Liver (tissue), 8 donors: ENCODE measurements at regions not wholly inside any gene's neighbourhood (a gene's known extent, or its start where the extent isn't known, plus 50 kb on each side); places are given as distances from the start of the nearest gene placed in this dataset.

Experiments
- DNase-seq: peaks from one replicate; pipeline ENCODE4 v3.0.0-alpha.2; 2017; ENCODE audit warnings: low spot score
- H3K27ac ChIP-seq, 2 donors: one replicate each; pipeline ENCODE4 v1.7.0; 2013; ENCODE audit warnings: inconsistent platforms in 2 of 2, low read length in 2 of 2, control low read depth in 1 of 2, low read depth in 1 of 2, mild to moderate bottlenecking in 1 of 2
- H3K27me3 ChIP-seq, 4 donors: one replicate each; pipeline versions ENCODE4 v1.6.1 to v1.7.0; 2013; ENCODE audit warnings: low read length in 3 of 4, inconsistent platforms in 1 of 4, mild to moderate bottlenecking in 1 of 4, moderate library complexity in 1 of 4; ENCODE audit not compliant: control insufficient read depth in 4 of 4, insufficient read depth in 4 of 4
- H3K36me3 ChIP-seq, 4 donors: one replicate each; pipeline versions ENCODE4 v1.6.1 to v1.7.0; 2013; ENCODE audit warnings: low read length in 3 of 4, mild to moderate bottlenecking in 3 of 4, low read depth in 1 of 4, moderate library complexity in 1 of 4; ENCODE audit not compliant: control insufficient read depth in 4 of 4, insufficient read depth in 3 of 4
- H3K4me1 ChIP-seq, 4 donors: one replicate each; pipeline versions ENCODE4 v1.6.1 to v1.7.0; 2013; ENCODE audit warnings: low read length in 3 of 4, mild to moderate bottlenecking in 3 of 4, moderate library complexity in 1 of 4; ENCODE audit not compliant: control insufficient read depth in 4 of 4, insufficient read depth in 4 of 4
- H3K4me3 ChIP-seq, 3 donors: one replicate each; pipeline versions ENCODE4 v1.6.1 to v1.7.0; 2013; ENCODE audit warnings: low read length in 3 of 3, control low read depth in 1 of 3, low read depth in 1 of 3, mild to moderate bottlenecking in 1 of 3
- H3K9ac ChIP-seq, 2 donors: one replicate each; pipeline ENCODE4 v1.7.0; 2013; ENCODE audit warnings: low read length in 2 of 2, mild to moderate bottlenecking in 2 of 2, moderate library complexity in 2 of 2, control low read depth in 1 of 2, low read depth in 1 of 2
- H3K9me3 ChIP-seq, 4 donors: one replicate each; pipeline versions ENCODE4 v1.6.1 to v1.7.0; 2013; ENCODE audit warnings: low read length in 3 of 4; ENCODE audit not compliant: control insufficient read depth in 4 of 4
- ATF3 ChIP-seq: IDR thresholded peaks from 2 replicates; pipeline ENCODE4 v1.6.1; 2016; ENCODE audit warnings: antibody characterized with exemption
- EGR1 ChIP-seq, 2 donors: IDR thresholded peaks; 2 replicates each; pipeline ENCODE4 v1.6.1; 2016 to 2018; ENCODE audit warnings: antibody characterized with exemption in 2 of 2, low read depth in 2 of 2
- FOXA1 ChIP-seq: IDR thresholded peaks from 2 replicates; pipeline ENCODE4 v1.6.1; 2016; ENCODE audit warnings: antibody characterized with exemption
- GABPA ChIP-seq, 2 donors: IDR thresholded peaks in 1 of 2; conservative IDR thresholded peaks in 1 of 2; 2 replicates each; pipeline ENCODE4 v1.6.1; 2016; ENCODE audit warnings: antibody characterized with exemption in 2 of 2, mild to moderate bottlenecking in 1 of 2, moderate library complexity in 1 of 2
- HNF4A ChIP-seq, 2 donors: conservative IDR thresholded peaks; 2 replicates each; pipeline ENCODE4 v1.6.1; 2016; ENCODE audit warnings: antibody characterized with exemption in 2 of 2, mild to moderate bottlenecking in 2 of 2
- HNF4G ChIP-seq: IDR thresholded peaks from 2 replicates; pipeline ENCODE4 v1.6.1; 2016; ENCODE audit warnings: antibody characterized with exemption
- RAD21 ChIP-seq, 2 donors: IDR thresholded peaks; 2 replicates each; pipeline ENCODE4 v1.6.1; 2016; ENCODE audit warnings: antibody characterized with exemption in 2 of 2, mild to moderate bottlenecking in 2 of 2
- RXRA ChIP-seq, 2 donors: IDR thresholded peaks; 2 replicates each; pipeline ENCODE4 v1.6.1; 2017 to 2018; ENCODE audit warnings: antibody characterized with exemption in 2 of 2, mild to moderate bottlenecking in 1 of 2
- TAF1 ChIP-seq: conservative IDR thresholded peaks from 2 replicates; pipeline ENCODE4 v1.6.1; 2016; ENCODE audit warnings: antibody characterized with exemption, mild to moderate bottlenecking
- YY1 ChIP-seq: IDR thresholded peaks from 2 replicates; pipeline ENCODE4 v1.6.1; 2016; ENCODE audit warnings: antibody characterized with exemption, mild to moderate bottlenecking
- ZBTB33 ChIP-seq: IDR thresholded peaks from 2 replicates; pipeline ENCODE4 v1.6.1; 2016; ENCODE audit warnings: antibody characterized with exemption
- WGBS: extraction: QIAGEN DNeasy Blood & Tissue Kit; methylation state at CpG from one replicate; pipeline ENCODE4 v1.1.7; 2013; 5-methylcytosine and 5-hydroxymethylcytosine counted together
- TF ChIP-seq, protein P1 (sequence below): IDR thresholded peaks from 2 replicates; pipeline ENCODE4 v1.6.1; 2016; ENCODE audit warnings: antibody characterized with exemption
- TF ChIP-seq, protein P2 (sequence below): fragments of 150-350 bp; IDR thresholded peaks from 2 replicates; pipeline ENCODE4 v1.5.1; 2017; ENCODE audit warnings: improper control_type of control experiment, low read depth, low read length; ENCODE audit not compliant: missing input control
- donor health status: healthy.
- donor health status: healthy.
- donor health status: healthy.
- donor health status: healthy.
- donor health status: healthy.

GRCh38 chr1:74856174-74856573 lies 123.2 kb downstream of the TYW3 start:
- Histone ChIP-seq H3K27ac (no peak overlapping the region), H3K4me3 (no peak overlapping the region), H3K36me3 (no peaks in the 10 kb centered on the region), H3K9ac (no peak overlapping the region), H3K9me3 (peaks cover 0 to 1% (median 0%) of the 10 kb centered on the region in 4 donors), H3K4me1 (no peaks in the 10 kb centered on the region), H3K27me3 (no peaks in the 10 kb centered on the region)
- TF ChIP-seq FOXA1 (no peak), HNF4A (conservative IDR thresholded peaks at IDR 0.05) (no peak)
- WGBS = 47% methylated on average over 1 of the region's 1 CpG
- no peak for DNase-seq

GRCh38 chr1:74857676-74858075 lies 124.7 kb downstream of the TYW3 start:
- Histone ChIP-seq H3K9me3 (peaks cover 0 to 1% (median 0%) of the 10 kb centered on the region in 4 donors), H3K36me3 (no peaks in the 10 kb centered on the region), H3K27me3 (no peaks in the 10 kb centered on the region), H3K4me1 (no peaks in the 10 kb centered on the region), H3K27ac (no peak overlapping the region), H3K4me3 (no peak overlapping the region), H3K9ac (no peak overlapping the region)
- no peak for TF ChIP-seq TAF1
- TF ChIP-seq, protein P1, sequence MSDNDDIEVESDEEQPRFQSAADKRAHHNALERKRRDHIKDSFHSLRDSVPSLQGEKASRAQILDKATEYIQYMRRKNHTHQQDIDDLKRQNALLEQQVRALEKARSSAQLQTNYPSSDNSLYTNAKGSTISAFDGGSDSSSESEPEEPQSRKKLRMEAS = no peak
- TF ChIP-seq ZBTB33 = no peak
- TF ChIP-seq RXRA (IDR thresholded peaks at IDR 0.05) = no peak
- no peak for TF ChIP-seq HNF4A (conservative IDR thresholded peaks at IDR 0.05)
- TF ChIP-seq EGR1 (IDR thresholded peaks at IDR 0.05; ENCODE audit: low read depth in 2 of 2) = no peak
- no peak for TF ChIP-seq YY1
- 77% methylated on average over 6 of the region's 6 CpGs for WGBS
- DNase-seq = no peak

- no peaks in the 10 kb centered on the region for H3K27me3 ChIP-seq
- no peak overlapping the region for H3K4me3 ChIP-seq
- no peak for TF ChIP-seq EGR1 (IDR thresholded peaks at IDR 0.05; ENCODE audit: low read depth in 2 of 2)
- DNase-seq = no peak
- H3K36me3 ChIP-seq = no peaks in the 10 kb centered on the region
- no peak overlapping the region for H3K9ac ChIP-seq
- 81% methylated on average over 5 of the region's 5 CpGs for WGBS
- H3K9me3 ChIP-seq = peaks cover 0 to 1% (median 0%) of the 10 kb centered on the region in 4 donors
- H3K4me1 ChIP-seq = no peaks in the 10 kb centered on the region
- no peak overlapping the region for H3K27ac ChIP-seq
Observed at GRCh38 chr1:74858136-74858535, 125.2 kb downstream of the TYW3 start.

DNA sequence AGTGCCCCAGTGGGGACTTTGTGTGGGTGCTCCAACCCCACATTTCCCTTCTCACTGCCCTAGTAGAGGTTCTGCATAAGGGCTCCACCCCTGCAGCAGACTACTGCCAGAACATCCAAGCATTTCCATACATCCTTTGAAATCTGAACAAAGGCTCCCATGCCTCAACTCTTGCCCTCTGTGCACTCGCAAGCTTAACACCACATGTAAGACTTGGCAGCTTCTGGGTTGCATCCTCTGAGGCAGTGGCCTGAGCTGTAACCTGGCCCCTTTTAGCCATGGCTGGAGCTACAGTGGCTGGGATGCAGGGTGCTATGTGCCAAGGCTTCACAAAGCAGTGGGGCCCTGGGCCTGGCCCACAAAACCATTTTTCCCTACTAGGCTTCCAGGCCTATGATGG lies 128.9 kb downstream of the TYW3 start:
- H3K9ac ChIP-seq = no peak overlapping the region
- H3K27me3 ChIP-seq = no peaks in the 10 kb centered on the region
- peaks cover 0 to 6% (median 2%) of the 10 kb centered on the region in 4 donors for H3K9me3 ChIP-seq
- DNase-seq = no peak
- no peak overlapping the region for H3K4me3 ChIP-seq
- no peaks in the 10 kb centered on the region for H3K36me3 ChIP-seq
- H3K27ac ChIP-seq = no peak overlapping the region
- WGBS = 73% methylated on average over 1 of the region's 1 CpG
- no peaks in the 10 kb centered on the region for H3K4me1 ChIP-seq
- TF ChIP-seq GABPA (IDR thresholded peaks at IDR 0.05 in 1 of 2, conservative IDR thresholded peaks at IDR 0.05 in 1 of 2) (no peak), RXRA (IDR thresholded peaks at IDR 0.05) (no peak), ATF3 (no peak), TAF1 (no peak), RAD21 (IDR thresholded peaks at IDR 0.05) (no peak), HNF4G (no peak), YY1 (no peak)
- TF ChIP-seq, protein P2, sequence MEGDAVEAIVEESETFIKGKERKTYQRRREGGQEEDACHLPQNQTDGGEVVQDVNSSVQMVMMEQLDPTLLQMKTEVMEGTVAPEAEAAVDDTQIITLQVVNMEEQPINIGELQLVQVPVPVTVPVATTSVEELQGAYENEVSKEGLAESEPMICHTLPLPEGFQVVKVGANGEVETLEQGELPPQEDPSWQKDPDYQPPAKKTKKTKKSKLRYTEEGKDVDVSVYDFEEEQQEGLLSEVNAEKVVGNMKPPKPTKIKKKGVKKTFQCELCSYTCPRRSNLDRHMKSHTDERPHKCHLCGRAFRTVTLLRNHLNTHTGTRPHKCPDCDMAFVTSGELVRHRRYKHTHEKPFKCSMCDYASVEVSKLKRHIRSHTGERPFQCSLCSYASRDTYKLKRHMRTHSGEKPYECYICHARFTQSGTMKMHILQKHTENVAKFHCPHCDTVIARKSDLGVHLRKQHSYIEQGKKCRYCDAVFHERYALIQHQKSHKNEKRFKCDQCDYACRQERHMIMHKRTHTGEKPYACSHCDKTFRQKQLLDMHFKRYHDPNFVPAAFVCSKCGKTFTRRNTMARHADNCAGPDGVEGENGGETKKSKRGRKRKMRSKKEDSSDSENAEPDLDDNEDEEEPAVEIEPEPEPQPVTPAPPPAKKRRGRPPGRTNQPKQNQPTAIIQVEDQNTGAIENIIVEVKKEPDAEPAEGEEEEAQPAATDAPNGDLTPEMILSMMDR = no peak
